ENCODE measurements at regions not wholly inside any gene's neighbourhood (a gene's known extent, or its start where the extent isn't known, plus 50 kb on each side); places are given as distances from the start of the nearest gene placed in this dataset.

DNA sequence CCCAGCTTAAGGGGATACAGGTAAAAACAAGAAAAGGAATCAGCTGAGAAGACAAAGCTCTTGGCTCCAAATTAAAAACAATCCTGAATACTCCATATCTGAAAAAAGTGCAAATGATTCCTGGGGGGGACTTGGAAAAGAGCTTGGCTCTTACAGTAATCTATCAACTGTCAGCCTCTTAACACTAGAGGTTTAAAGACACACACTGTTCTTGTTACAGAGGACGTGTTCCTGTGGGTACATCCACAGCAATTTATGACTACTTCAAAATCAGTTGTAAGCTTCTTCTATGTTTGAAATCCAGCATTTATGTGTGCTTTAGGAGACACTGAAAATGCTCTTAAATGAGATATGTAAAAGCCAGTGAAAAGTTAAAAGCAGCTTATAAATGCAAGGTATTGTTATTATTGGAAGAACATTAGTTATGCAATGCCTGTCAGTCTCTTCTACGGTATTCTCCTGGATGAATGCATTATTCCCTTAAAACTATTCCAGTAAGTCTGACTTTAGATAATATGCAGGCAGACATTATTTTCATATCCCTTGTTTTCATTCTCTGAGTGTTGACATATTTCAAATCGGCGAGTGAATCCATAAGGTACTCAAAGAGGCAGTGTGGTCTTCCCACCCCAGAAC, 408.4 kb upstream of the ADAMTS9 start:
- TF ChIP-seq MAX (CRISPR knock-in tag; IDR thresholded peaks at IDR 0.05) (no peak), FOXK1 (CRISPR knock-in tag; IDR thresholded peaks at IDR 0.05) (no peak), ETV6 (CRISPR knock-in tag; IDR thresholded peaks at IDR 0.05) (no peak), NR3C1 (CRISPR knock-in tag; conservative IDR thresholded peaks at IDR 0.05; ENCODE audit: low read depth) (no peak), ATF1 (CRISPR knock-in tag; IDR thresholded peaks at IDR 0.05) (no peak), ZBTB21 (CRISPR knock-in tag; IDR thresholded peaks at IDR 0.05; ENCODE audit: borderline replicate concordance) (no peak)
- TF ChIP-seq, protein P1, sequence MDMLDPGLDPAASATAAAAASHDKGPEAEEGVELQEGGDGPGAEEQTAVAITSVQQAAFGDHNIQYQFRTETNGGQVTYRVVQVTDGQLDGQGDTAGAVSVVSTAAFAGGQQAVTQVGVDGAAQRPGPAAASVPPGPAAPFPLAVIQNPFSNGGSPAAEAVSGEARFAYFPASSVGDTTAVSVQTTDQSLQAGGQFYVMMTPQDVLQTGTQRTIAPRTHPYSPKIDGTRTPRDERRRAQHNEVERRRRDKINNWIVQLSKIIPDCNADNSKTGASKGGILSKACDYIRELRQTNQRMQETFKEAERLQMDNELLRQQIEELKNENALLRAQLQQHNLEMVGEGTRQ (CRISPR knock-in tag; IDR thresholded peaks at IDR 0.05): no peak
- TF ChIP-seq, protein P2, sequence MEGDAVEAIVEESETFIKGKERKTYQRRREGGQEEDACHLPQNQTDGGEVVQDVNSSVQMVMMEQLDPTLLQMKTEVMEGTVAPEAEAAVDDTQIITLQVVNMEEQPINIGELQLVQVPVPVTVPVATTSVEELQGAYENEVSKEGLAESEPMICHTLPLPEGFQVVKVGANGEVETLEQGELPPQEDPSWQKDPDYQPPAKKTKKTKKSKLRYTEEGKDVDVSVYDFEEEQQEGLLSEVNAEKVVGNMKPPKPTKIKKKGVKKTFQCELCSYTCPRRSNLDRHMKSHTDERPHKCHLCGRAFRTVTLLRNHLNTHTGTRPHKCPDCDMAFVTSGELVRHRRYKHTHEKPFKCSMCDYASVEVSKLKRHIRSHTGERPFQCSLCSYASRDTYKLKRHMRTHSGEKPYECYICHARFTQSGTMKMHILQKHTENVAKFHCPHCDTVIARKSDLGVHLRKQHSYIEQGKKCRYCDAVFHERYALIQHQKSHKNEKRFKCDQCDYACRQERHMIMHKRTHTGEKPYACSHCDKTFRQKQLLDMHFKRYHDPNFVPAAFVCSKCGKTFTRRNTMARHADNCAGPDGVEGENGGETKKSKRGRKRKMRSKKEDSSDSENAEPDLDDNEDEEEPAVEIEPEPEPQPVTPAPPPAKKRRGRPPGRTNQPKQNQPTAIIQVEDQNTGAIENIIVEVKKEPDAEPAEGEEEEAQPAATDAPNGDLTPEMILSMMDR (IDR thresholded peaks at IDR 0.05): no peak
- TF ChIP-seq, protein P3, sequence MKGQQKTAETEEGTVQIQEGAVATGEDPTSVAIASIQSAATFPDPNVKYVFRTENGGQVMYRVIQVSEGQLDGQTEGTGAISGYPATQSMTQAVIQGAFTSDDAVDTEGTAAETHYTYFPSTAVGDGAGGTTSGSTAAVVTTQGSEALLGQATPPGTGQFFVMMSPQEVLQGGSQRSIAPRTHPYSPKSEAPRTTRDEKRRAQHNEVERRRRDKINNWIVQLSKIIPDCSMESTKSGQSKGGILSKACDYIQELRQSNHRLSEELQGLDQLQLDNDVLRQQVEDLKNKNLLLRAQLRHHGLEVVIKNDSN (CRISPR knock-in tag; IDR thresholded peaks at IDR 0.05): no peak

Data from WTC11 (cell line).